Testis (tissue), 2 donors: ENCODE measurements at regions not wholly inside any gene's neighbourhood (a gene's known extent, or its start where the extent isn't known, plus 50 kb on each side); places are given as distances from the start of the nearest gene placed in this dataset.

Source experiments
- CTCF ChIP-seq, 3 experiments: fragments of 450-650 bp in 2 of 3; fragments of 200-600 bp in 1 of 3; sonication (generic) in 1 of 3; IDR thresholded peaks; one replicate each; pipeline ENCODE4 v1.5.1; 2016 to 2019; ENCODE audit warnings: antibody characterized with exemption in 3 of 3, mild to moderate bottlenecking in 2 of 3, moderate library complexity in 1 of 3
- POLR2A ChIP-seq: fragments of 450-650 bp; IDR thresholded peaks from one replicate; pipeline ENCODE4 v1.6.1; 2017; ENCODE audit warnings: antibody characterized with exemption, mild to moderate bottlenecking, moderate library complexity

- TF ChIP-seq CTCF (IDR thresholded peaks at IDR 0.05) (no peak), POLR2A (no peak)
Measured at GRCh38 chr15:96972201-96972600, 641.7 kb downstream of the NR2F2 start.
